Stomach (tissue), 8 donors: ENCODE measurements at regions not wholly inside any gene's neighbourhood (a gene's known extent, or its start where the extent isn't known, plus 50 kb on each side); places are given as distances from the start of the nearest gene placed in this dataset.

Experiments
- DNase-seq, 2 donors: peaks; one replicate each; pipeline versions ENCODE4 v3.0.0 to v3.0.0-alpha.2; 2013 to 2019
- H3K27ac ChIP-seq, 5 donors: fragments of 200-600 bp in 4 of 5; sonication (generic) in 4 of 5; one replicate each; pipeline ENCODE4 v1.5.1; 2013 to 2019; ENCODE audit warnings: mild to moderate bottlenecking in 1 of 5, moderate library complexity in 1 of 5
- H3K27me3 ChIP-seq, 3 donors: fragments of 200-600 bp; sonication (generic); one replicate each; pipeline ENCODE4 v1.5.1; 2017 to 2019; ENCODE audit warnings: mixed run types in 1 of 3
- H3K36me3 ChIP-seq, 4 donors: fragments of 200-600 bp; sonication (generic); 1 replicate in 3 of 4; 2 replicates in 1 of 4; pipeline ENCODE4 v1.5.1; 2016 to 2019
- H3K4me1 ChIP-seq, 4 donors: fragments of 200-600 bp; sonication (generic); one replicate each; pipeline ENCODE4 v1.5.1; 2016 to 2019
- H3K4me3 ChIP-seq, 4 donors: fragments of 200-600 bp; sonication (generic) in 3 of 4; one replicate each; pipeline ENCODE4 v1.5.1; 2016 to 2019; ENCODE audit warnings: mild to moderate bottlenecking in 1 of 4
- H3K9me3 ChIP-seq, 4 donors: fragments of 200-600 bp; sonication (generic); one replicate each; pipeline ENCODE4 v1.5.1; 2016 to 2019
- EP300 ChIP-seq: sonication (generic); formaldehyde crosslinking; IDR thresholded peaks from one replicate; pipeline ENCODE4 v1.6.1; 2017; ENCODE audit warnings: antibody characterized with exemption
- POLR2A ChIP-seq, 4 donors: fragments of 450-650 bp; IDR thresholded peaks; one replicate each; pipeline ENCODE4 v1.6.1; 2016; ENCODE audit warnings: antibody characterized with exemption in 4 of 4, control low read depth in 2 of 4, mild to moderate bottlenecking in 1 of 4, moderate library complexity in 1 of 4
- POLR2AphosphoS5 ChIP-seq, 3 donors: sonication (generic); formaldehyde crosslinking; IDR thresholded peaks; one replicate each; pipeline ENCODE4 v1.6.1; 2016; ENCODE audit warnings: antibody characterized with exemption in 3 of 3
- WGBS, 5 donors: extraction: QIAGEN DNeasy Blood & Tissue Kit in 3 of 5; methylation state at CpG; one replicate each; pipeline versions ENCODE4 v1.1.5 to v1.1.7; 2013 to 2018; 5-methylcytosine and 5-hydroxymethylcytosine counted together
- intact Hi-C: fragments of 100-400 bp; cut with DNase I; formaldehyde crosslinking; loops from one replicate; pipeline ENCODE4 v1.15.1; 2023; ENCODE audit warnings: low total_unique reads
- small RNA-seq, 4 donors: library from RNA; depleted of rRNA; stranded (forward); fragments of <200 nt; gene quantifications; one replicate each; pipeline ENCODE3, GENCODE V24; 2016
- TF ChIP-seq, protein P1 (sequence below), 7 experiments: fragments of 450-650 bp in 4 of 7; fragments of 200-600 bp in 3 of 7; sonication (generic) in 3 of 7; IDR thresholded peaks; one replicate each; pipeline ENCODE4 v1.5.1; 2016 to 2019; ENCODE audit warnings: antibody characterized with exemption in 7 of 7, control low read depth in 2 of 7, mild to moderate bottlenecking in 1 of 7
- donor health status: healthy with polysubstance abuse.
- donor health status: Bipolar disorder and iron deficiency.
- donor health status: healthy.

- 14 to 44% (median 25%) methylated on average over 3 of the region's 3 CpGs for WGBS, 5 donors
- peak in 1 of 2 donors; percentile 57 for DNase-seq
- TF ChIP-seq POLR2A (IDR thresholded peaks at IDR 0.05) (no peak), EP300 (no peak), POLR2AphosphoS5 (IDR thresholded peaks at IDR 0.05) (peak in 1 of 3 donors; percentile 35)
- TF ChIP-seq, protein P1, sequence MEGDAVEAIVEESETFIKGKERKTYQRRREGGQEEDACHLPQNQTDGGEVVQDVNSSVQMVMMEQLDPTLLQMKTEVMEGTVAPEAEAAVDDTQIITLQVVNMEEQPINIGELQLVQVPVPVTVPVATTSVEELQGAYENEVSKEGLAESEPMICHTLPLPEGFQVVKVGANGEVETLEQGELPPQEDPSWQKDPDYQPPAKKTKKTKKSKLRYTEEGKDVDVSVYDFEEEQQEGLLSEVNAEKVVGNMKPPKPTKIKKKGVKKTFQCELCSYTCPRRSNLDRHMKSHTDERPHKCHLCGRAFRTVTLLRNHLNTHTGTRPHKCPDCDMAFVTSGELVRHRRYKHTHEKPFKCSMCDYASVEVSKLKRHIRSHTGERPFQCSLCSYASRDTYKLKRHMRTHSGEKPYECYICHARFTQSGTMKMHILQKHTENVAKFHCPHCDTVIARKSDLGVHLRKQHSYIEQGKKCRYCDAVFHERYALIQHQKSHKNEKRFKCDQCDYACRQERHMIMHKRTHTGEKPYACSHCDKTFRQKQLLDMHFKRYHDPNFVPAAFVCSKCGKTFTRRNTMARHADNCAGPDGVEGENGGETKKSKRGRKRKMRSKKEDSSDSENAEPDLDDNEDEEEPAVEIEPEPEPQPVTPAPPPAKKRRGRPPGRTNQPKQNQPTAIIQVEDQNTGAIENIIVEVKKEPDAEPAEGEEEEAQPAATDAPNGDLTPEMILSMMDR (IDR thresholded peaks at IDR 0.05), result no peak
- Histone ChIP-seq H3K27me3 (no peaks in the 10 kb centered on the region), H3K9me3 (no peaks in the 10 kb centered on the region), H3K4me3 (no peak overlapping the region), H3K36me3 (no peaks in the 10 kb centered on the region), H3K4me1 (peaks cover 4 to 25% (median 15%) of the 10 kb centered on the region in 4 donors), H3K27ac (peak overlapping the region in 3 of 5 donors; percentile 18 to 84 (median 49))
- intact Hi-C loops, result no loop called here
Measured at GRCh38 chr21:17461014-17461413, 51.8 kb upstream of the CXADR start.

DNA sequence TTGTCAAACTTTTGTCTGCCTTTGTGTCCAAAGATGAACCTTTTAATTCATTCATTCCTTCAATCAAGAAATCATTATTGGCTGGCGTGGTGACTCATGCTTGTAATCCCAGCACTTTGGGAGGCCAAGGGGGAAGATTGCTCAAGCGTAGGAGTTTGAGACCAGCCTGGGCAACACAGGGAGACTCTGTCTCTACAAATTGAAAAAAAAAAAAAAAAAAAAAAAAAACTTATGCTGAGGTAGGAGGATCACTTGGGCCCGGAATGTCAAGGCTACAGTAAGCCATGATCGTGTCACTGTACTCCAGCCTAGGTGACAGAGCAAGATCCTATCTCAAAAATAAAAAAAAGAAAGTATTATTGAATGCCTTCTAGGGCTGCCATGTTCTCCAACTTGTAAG lies 51.3 kb upstream of the CXADR start:
- peak overlapping the region in 4 of 5 donors; percentile 59 to 84 (median 66) for H3K27ac ChIP-seq
- no peaks in the 10 kb centered on the region for H3K9me3 ChIP-seq
- no peaks in the 10 kb centered on the region for H3K27me3 ChIP-seq
- no peak for DNase-seq
- peaks cover 4 to 28% (median 15%) of the 10 kb centered on the region in 4 donors for H3K4me1 ChIP-seq
- intact Hi-C loops, result no loop called here
- H3K4me3 ChIP-seq, result no peak overlapping the region
- 54 to 86% (median 66%) methylated on average over 4 of the region's 4 CpGs for WGBS, 5 donors
- H3K36me3 ChIP-seq, result no peaks in the 10 kb centered on the region
- TF ChIP-seq EP300, result no peak
- no peak for TF ChIP-seq POLR2A (IDR thresholded peaks at IDR 0.05)
- no peak for TF ChIP-seq POLR2AphosphoS5 (IDR thresholded peaks at IDR 0.05)
- TF ChIP-seq, protein P1 (IDR thresholded peaks at IDR 0.05), result no peak

DNA sequence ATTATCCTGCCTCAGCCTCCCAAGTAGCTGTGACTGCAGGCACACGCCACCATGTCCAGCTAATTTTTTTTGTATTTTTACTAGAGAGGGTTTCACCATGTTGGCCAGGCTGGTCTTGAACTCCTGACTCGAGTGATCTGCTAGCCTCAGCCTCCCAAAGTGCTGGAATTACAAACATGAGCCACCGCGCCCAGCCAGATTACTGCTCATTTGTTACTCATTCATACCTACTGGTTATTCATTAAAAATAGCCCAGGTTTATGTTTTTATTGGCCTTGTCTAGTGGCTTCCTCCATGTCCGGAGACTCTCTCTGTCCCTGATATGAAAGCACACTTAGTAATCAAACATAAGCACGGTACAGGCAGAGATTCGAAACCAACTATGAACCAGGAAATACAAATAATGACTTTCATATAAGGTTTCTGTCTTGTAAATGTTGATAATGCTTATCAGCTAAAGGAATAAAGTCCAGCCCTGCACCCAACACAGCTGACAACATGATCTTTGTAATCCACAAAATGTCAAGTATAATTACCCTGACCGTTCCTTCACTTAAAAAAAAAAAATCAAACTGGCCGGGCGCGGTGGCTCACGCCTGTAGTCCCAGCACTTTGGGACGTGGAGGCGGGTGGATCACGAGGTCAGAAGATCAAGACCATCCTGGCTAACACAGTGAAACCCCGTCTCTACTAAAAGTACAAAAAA lies 50.4 kb upstream of the CXADR start:
- intact Hi-C loops, result no loop called here
- H3K9me3 ChIP-seq, result no peaks in the 10 kb centered on the region
- H3K27me3 ChIP-seq, result no peaks in the 10 kb centered on the region
- H3K4me1 ChIP-seq, result peaks cover 4 to 35% (median 19%) of the 10 kb centered on the region in 4 donors
- 32 to 68% (median 48%) methylated on average over 16 of the region's 16 CpGs for WGBS, 5 donors
- H3K27ac ChIP-seq, result peak overlapping the region; percentile 59 to 84 (median 68)
- DNase-seq, result peak; percentile 83 to 86
- no peak overlapping the region for H3K4me3 ChIP-seq
- no peaks in the 10 kb centered on the region for H3K36me3 ChIP-seq
- TF ChIP-seq POLR2AphosphoS5 (IDR thresholded peaks at IDR 0.05), result peak; percentile 26 to 92 (median 90)
- no peak for TF ChIP-seq EP300

Small RNAs in the stretch of these regions (small RNA-seq; reads per million reads assigned to genes)
- 127 to 274 (median 219) reads per million in 4 donors for gene MIR125B2
- 180 to 251 (median 226) reads per million in 4 donors for gene MIR99A
- gene MIRLET7C, result 1,055 to 3,682 (median 2,750) reads per million in 4 donors
- gene RNU1-98P, result 0 to 0.10 (median 0) reads per million in 4 donors
- 0 reads per million in 4 donors for gene RNU6-113P
- gene RNU6-426P, result 0 reads per million in 4 donors
- gene SNORD74B, result 0 reads per million in 4 donors
